HL-60 (cell line): ENCODE measurements at regions not wholly inside any gene's neighbourhood (a gene's known extent, or its start where the extent isn't known, plus 50 kb on each side); places are given as distances from the start of the nearest gene placed in this dataset.
A peak's percentile ranks its signal among the peaks of the same experiment; 100 is the strongest.

ENCODE experiments used
- DNase-seq, 2 experiments: peaks; one replicate each; pipeline ENCODE4 v3.0.0-alpha.2; 2010 to 2020; ENCODE audit warnings: low read depth in 1 of 2, low spot score in 1 of 2
- H3K27ac ChIP-seq: fragments of 250-450 bp; sonication (Bioruptor Pico); replicated peaks from 2 replicates; pipeline ENCODE4 v1.5.1; 2020; ENCODE audit warnings: mild to moderate bottlenecking, moderate library complexity
- H3K27me3 ChIP-seq: fragments of 250-450 bp; sonication (Bioruptor Pico); 2 replicates; pipeline ENCODE4 v1.5.1; 2021; ENCODE audit warnings: mild to moderate bottlenecking, moderate library complexity; ENCODE audit not compliant: insufficient read depth, poor library complexity, severe bottlenecking
- H3K4me3 ChIP-seq: replicated peaks from 2 replicates; pipeline ENCODE4 v1.5.1; 2011; ENCODE audit warnings: mild to moderate bottlenecking, control low read depth, low read length; ENCODE audit not compliant: insufficient read depth
- GABPA ChIP-seq: IDR thresholded peaks from 2 replicates; pipeline ENCODE4 v1.6.1; 2012; ENCODE audit warnings: low read depth
- POLR2AphosphoS5 ChIP-seq: IDR thresholded peaks from 2 replicates; pipeline ENCODE4 v1.6.1; 2012; ENCODE audit warnings: low read depth
- SPI1 ChIP-seq: IDR thresholded peaks from 2 replicates; pipeline ENCODE4 v1.6.1; 2012; ENCODE audit warnings: low read depth, mild to moderate bottlenecking, borderline replicate concordance
- TF ChIP-seq, protein P1 (sequence below): IDR thresholded peaks from one replicate; pipeline ENCODE4 v1.5.1; 2011; ENCODE audit warnings: low read length, control low read depth, inconsistent platforms; ENCODE audit not compliant: insufficient read depth
- TF ChIP-seq, protein P2 (sequence below): IDR thresholded peaks from 2 replicates; pipeline ENCODE4 v1.6.1; 2012; ENCODE audit warnings: low read depth; ENCODE audit not compliant: insufficient replicate concordance

DNA sequence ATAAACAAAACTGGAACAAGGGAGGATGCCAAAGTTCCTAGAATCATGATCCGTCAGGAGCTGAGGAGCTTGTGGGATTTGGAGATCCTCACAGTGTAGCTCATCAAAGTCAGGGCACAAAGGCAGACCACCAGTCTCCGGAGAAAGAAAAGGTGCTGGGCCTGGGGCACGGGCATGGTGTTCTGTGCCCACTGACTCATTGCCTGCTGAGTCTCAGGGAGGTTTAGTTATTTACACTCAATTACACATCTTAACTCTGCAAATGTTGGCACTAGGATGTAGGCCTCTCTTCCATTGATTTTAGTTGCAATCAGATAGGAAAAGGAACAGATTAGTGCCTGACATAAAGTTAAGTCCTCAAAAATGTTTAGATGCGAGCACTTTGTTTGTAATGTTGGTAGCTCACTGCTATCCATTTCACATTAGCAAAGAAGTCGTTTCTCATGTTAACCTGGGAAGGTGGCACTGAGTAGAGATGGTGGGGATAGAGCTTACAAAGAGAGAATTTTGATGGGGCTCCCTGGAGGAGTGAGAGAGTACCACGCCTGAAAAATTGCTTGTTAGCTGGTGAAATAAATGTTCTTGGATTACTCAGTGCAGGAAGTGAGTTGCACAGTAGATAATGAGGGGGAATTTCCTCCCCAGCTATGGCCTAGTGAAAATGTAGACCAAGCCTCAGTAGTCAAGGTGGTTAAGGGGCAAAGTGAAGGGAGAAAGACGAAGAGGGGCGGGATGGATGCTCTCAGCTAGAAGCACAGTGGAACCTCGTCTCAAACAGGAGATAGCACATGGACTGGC is 109.5 kb upstream of the CD180 start:
- Histone ChIP-seq H3K4me3 (no peak overlapping the region), H3K27ac (no peak overlapping the region), H3K27me3 (no peaks in the 10 kb centered on the region)
- DNase-seq, result no peak
- TF ChIP-seq, protein P1, sequence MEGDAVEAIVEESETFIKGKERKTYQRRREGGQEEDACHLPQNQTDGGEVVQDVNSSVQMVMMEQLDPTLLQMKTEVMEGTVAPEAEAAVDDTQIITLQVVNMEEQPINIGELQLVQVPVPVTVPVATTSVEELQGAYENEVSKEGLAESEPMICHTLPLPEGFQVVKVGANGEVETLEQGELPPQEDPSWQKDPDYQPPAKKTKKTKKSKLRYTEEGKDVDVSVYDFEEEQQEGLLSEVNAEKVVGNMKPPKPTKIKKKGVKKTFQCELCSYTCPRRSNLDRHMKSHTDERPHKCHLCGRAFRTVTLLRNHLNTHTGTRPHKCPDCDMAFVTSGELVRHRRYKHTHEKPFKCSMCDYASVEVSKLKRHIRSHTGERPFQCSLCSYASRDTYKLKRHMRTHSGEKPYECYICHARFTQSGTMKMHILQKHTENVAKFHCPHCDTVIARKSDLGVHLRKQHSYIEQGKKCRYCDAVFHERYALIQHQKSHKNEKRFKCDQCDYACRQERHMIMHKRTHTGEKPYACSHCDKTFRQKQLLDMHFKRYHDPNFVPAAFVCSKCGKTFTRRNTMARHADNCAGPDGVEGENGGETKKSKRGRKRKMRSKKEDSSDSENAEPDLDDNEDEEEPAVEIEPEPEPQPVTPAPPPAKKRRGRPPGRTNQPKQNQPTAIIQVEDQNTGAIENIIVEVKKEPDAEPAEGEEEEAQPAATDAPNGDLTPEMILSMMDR, result no peak
- TF ChIP-seq GABPA (no peak), POLR2AphosphoS5 (no peak), SPI1 (no peak)
- TF ChIP-seq, protein P2, sequence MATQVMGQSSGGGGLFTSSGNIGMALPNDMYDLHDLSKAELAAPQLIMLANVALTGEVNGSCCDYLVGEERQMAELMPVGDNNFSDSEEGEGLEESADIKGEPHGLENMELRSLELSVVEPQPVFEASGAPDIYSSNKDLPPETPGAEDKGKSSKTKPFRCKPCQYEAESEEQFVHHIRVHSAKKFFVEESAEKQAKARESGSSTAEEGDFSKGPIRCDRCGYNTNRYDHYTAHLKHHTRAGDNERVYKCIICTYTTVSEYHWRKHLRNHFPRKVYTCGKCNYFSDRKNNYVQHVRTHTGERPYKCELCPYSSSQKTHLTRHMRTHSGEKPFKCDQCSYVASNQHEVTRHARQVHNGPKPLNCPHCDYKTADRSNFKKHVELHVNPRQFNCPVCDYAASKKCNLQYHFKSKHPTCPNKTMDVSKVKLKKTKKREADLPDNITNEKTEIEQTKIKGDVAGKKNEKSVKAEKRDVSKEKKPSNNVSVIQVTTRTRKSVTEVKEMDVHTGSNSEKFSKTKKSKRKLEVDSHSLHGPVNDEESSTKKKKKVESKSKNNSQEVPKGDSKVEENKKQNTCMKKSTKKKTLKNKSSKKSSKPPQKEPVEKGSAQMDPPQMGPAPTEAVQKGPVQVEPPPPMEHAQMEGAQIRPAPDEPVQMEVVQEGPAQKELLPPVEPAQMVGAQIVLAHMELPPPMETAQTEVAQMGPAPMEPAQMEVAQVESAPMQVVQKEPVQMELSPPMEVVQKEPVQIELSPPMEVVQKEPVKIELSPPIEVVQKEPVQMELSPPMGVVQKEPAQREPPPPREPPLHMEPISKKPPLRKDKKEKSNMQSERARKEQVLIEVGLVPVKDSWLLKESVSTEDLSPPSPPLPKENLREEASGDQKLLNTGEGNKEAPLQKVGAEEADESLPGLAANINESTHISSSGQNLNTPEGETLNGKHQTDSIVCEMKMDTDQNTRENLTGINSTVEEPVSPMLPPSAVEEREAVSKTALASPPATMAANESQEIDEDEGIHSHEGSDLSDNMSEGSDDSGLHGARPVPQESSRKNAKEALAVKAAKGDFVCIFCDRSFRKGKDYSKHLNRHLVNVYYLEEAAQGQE, result no peak

- DNase-seq, result no peak
- TF ChIP-seq GABPA, result no peak
- no peak for TF ChIP-seq SPI1
- TF ChIP-seq POLR2AphosphoS5, result no peak
- Histone ChIP-seq H3K27me3 (no peaks in the 10 kb centered on the region), H3K27ac (no peak overlapping the region), H3K4me3 (no peak overlapping the region)
Measured at GRCh38 chr5:67305401-67305800, 108.8 kb upstream of the CD180 start.

GRCh38 chr5:67303356-67303755 is 106.8 kb upstream of the CD180 start:
- no peak for DNase-seq
- no peaks in the 10 kb centered on the region for H3K27me3 ChIP-seq
- TF ChIP-seq POLR2AphosphoS5 (no peak), GABPA (no peak), SPI1 (no peak)
- TF ChIP-seq, protein P1, result no peak
- TF ChIP-seq, protein P2, result no peak

GRCh38 chr5:67301285-67301903 is 104.8 kb upstream of the CD180 start:
- Histone ChIP-seq H3K27ac (no peak overlapping the region), H3K27me3 (no peaks in the 10 kb centered on the region), H3K4me3 (no peak overlapping the region)
- peak in 1 of 2 experiments; percentile 17 for DNase-seq
- no peak for TF ChIP-seq GABPA
- no peak for TF ChIP-seq POLR2AphosphoS5
- TF ChIP-seq, protein P1, result no peak
- TF ChIP-seq, protein P2, result no peak
- TF ChIP-seq SPI1, result no peak

More at GRCh38 chr5:67303356-67303755, 106.8 kb upstream of the CD180 start:
- Histone ChIP-seq H3K27ac (no peak overlapping the region), H3K4me3 (no peak overlapping the region)
